ENCODE measurements at regions not wholly inside any gene's neighbourhood (a gene's known extent, or its start where the extent isn't known, plus 50 kb on each side); places are given as distances from the start of the nearest gene placed in this dataset.

DNA sequence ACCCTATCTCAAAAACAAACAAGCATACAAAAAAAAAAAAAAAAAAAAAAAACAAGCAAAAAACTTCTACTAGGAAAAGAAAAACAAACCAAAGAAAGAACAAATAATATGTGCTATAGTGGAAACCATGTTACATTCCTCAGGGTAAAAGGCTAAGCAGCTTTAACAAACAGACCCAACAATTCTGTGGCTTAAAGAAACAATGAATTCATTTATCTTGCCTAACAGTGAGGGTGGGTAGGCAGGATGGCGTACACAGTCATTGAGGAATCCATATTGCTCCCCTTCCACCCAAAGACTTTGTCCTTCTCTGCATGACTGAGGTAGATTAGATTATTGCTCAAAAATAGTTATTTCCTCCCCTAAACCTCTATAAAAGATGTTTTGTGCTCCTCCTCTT, 63.1 kb upstream of the ITGA6 start:
- DNase-seq, result no peak

DNA sequence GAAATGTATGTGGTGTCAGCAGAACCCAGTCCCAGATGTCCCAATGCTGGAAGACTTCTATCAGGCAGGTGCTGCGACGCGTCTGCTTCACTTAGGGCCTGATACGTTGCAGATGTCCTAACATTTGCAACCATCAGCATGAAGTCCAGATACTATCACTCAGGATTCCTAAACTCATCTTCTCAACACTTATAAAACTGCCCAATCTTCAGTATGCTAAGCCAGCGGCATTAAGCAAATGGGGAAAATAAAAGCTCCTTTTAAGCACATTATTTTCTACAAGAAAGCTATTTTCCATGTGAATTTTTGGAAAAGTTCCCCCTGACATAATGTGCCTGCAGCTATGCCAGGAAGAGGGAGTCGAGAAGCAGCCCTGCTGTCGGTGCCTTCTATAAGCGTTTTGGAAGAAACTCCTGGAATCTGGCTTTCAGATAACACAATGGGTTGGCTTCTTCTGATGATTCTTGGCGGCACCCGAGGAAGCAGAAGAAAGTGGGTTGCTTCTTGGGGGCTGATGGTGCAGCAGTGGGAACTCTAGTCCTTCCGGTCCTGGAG, 60.7 kb upstream of the ITGA6 start:
- no peak for DNase-seq

DNA sequence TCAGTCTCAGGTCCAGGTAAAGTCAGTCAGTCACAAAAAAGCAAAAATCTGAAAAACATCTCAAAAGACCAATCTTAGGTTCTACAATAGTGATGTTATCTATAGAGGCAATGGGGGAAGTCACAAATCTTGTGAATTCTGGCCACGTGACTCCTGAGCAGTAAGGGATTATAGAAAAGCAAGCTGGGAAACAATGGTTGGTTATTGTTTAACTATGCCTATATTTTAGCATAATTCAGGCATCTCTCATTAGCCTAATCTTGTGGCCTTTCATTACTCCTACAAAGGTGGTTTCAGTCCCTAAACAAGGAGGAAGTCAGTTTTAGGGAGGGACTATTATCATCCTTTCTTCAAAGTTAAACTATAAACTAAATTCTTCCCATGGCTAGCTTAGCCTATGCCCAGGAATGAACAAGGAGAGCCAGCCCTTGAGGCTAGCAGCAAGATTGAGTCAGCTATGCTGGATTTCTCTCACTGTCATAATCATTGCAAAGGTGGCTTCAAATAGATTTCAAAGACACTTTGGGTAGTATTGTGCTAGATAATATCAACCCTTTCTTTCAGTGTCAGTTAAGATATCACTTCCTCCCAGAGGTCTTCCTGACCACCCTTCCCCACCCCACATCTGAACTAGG, 56.4 kb upstream of the ITGA6 start:
- no peak for DNase-seq

DNA sequence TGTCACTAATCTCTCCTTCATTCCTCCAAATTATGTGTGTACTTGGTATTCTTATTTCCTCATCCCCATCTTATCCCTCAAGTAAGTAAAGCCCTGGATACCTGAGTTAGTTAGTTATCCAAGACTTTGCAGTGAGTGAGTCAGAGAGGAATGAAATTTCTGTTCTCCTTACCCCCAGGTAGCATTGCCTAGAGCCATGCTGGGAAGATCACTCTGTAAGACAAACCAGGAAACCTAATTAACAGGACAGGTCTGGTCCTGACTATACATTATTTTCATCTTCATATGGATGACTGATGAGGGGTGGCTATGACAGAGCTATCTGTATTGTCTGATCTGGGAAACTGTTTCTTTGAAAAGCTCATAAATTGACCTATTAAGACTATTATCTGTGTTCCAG, 55.0 kb upstream of the ITGA6 start:
- DNase-seq, result no peak

DNA sequence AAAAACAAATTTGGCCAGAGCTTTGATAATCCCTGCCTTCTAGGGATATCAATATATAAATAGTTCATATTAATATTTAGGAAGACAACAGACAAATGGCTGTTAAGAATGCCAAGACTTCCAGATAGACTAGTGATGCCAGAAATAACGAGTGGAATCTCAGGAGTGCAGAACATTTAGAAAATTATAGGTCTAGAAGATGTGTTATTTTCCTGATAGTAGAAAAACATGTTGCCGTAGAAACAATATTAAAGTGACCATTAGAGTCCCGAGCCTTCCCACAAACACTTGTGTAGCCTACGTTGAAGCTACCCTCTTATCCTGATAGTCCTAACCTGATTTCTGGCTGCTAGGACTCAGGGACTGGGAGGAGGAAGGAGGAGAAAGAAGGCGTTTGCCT, 54.3 kb upstream of the ITGA6 start:
- no peak for DNase-seq

DNA sequence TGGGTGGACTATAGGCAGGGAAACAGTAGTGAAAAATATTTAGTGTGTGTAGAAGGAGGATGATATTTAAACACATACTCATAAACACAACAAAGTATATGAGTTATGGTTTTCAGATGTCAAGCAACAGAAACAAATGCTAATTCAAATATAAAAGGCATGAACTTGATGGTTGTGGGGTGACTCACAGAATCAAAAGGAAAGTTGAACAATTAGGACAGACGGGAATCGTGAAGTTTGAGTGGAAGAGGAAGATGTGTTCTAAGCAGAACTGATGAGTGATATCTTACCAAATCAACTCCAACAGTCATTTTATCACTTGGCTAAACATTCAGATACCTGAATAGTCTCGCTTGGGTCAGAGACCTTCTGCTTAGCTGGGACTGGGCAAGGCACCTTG, 53.6 kb upstream of the ITGA6 start:
- no peak for DNase-seq

DNA sequence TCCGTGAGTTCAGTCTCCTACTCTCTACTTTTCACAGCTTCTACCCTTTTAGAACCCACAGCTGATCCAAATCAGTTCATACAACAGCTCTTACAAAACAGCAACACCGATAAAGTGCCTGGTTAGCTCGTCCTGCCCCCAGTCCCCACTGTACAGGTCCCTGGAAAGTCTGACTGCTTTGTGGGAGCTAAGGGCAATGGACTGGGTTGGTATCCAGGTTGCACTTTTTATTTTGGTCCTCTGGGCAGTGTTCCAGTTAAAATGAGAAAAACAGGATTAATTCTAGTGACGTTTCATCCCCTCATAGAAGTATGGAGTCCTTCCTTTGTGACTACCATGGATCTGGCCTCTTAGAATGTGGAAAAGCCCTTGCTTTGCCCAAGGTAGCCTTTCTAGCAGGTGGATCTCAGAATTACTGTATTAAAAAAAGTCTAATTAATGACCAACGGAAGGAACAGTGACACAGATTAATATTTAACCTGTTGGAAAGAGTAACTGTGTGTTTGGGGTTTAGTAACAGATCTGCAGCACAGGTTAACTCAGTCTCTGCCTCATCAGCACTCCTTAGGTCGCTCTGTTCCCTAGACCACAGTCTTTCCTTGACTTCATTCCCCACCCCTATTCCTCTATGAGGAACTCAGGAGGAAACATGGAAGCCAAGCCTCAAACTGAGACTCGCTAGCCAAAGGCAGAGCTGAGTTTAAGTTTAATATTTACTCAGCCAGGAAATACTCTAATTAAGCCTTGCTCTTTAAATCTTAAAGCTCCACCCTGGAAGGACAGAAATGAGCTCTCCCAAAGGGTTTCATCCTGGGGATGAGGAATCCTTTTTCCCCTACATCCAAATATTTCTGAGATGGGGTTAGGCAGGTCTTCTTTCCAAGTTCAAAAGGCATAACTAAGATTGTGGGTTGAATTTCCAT, 52.8 kb upstream of the ITGA6 start:
- DNase-seq, result no peak

DNA sequence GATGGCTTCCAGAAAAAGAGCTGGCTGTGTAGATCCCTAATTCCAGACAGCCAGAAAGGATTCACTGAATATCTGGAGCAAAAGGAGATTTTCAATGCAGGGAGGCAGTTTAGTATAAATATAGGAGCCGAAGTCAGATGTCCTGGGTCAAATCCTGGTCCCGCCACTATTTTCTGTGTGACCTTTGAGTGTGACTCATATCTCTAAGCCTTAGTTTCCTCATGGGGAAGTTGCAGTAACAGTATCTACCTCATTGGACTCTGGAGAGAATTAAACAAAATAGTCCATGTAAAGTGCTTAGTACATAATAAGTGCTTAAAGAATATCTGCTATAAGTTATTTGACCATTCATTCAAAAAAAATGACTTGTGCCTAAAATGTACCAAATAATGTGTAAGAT, 52.1 kb upstream of the ITGA6 start:
- DNase-seq, result no peak

DNA sequence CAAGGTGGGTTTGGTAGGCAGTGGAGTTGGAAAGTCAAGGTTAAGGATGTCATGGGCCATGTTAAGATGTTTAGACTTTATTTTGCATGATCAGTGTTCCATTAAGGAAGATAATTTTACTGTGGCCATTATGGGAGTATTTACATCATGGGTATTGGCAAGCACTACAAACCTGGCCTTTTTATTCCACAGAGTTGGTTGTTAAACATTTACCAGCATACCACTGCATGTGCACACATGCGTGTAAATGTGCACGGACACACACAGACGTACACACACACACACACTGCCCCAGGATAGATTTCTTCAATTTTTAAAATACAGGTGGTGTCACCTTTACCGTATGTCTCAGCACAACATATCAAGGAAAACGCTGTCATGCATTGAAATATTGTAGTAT, 51.4 kb upstream of the ITGA6 start:
- no peak for DNase-seq

DNA sequence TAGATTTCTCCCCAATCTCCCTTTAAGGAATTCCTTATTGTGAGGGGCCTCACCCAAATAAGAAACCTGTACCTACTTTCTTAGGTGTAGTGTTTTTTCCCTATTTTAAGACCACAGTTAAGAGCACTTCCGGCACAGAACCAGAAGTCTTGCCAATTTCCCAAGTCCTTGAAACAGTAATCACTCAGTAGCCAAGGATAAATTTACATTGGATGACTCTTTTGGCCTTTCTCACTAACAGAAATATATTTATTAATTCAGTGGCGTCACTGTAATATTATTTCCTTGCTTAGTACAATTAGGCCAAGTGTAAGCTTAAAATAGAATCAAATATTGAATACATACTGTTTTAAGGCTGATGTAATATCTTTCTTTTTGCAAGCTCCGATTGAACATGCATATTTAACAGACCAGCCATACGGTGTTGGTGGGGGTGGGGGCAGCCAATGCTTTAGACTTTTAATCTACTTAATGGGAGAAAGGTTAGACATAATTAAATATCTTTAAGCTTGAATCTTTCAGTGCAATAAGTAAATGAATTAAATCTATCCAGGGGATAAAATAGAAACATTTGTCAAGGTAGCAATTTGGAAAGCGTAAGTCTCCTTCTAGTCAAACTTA, 50.8 kb upstream of the ITGA6 start:
- DNase-seq, result no peak

DNA sequence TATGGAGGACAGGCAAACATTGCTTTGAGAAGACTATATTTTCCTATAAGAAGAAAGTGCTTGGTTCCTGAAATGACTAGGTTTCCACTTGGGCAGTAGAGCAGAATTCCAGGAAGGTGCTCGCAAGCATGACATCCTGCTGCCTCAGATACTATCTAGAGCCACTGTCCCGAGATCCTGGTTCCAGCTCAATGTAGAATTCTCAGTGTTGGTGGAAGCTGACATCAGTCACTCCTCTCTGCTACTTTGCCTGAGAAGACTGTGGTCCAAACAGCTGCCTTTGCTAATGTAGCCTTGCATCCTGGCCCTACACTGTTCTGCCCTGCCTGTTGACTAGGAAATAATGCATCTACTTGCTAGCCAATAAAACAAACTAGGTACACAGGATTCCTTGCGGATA, 50.0 kb upstream of the ITGA6 start:
- DNase-seq, result no peak
